ENCODE measurements at regions not wholly inside any gene's neighbourhood (a gene's known extent, or its start where the extent isn't known, plus 50 kb on each side); places are given as distances from the start of the nearest gene placed in this dataset.

- Histone ChIP-seq H3K9me2 (replicated peaks; ENCODE audit: insufficient read depth) (no peaks in the 10 kb centered on the region), H3K27ac (no peak overlapping the region), H3K9me3 (ENCODE audit: low read depth) (no peaks in the 10 kb centered on the region), H3K36me3 (replicated peaks; ENCODE audit: insufficient read depth, low read depth) (no peaks in the 10 kb centered on the region), H3K27me3 (no peaks in the 10 kb centered on the region), H4K20me1 (ENCODE audit: insufficient read depth, poor library complexity, severe bottlenecking) (no peaks in the 10 kb centered on the region), H3K4me2 (no peak overlapping the region), H2AFZ (no peak overlapping the region), H3K4me1 (ENCODE audit: insufficient read depth) (no peaks in the 10 kb centered on the region), H3K79me2 (no peaks in the 10 kb centered on the region), H3K4me3 (no peak overlapping the region)
- peak; percentile 3 for DNase-seq (ENCODE audit: low spot score)
- WGBS (ENCODE audit: low lambda C conversion rate, missing lambda C conversion rate) = 90% methylated on average over 3 of the region's 3 CpGs
- TF ChIP-seq EZH2phosphoT487 (IDR thresholded peaks at IDR 0.05; ENCODE audit: low read depth, severe bottlenecking, unreplicated experiment) = no peak
- no peak for TF ChIP-seq CTCF (IDR thresholded peaks at IDR 0.05; ENCODE audit: poor library complexity)
- no peak for TF ChIP-seq EZH2 (IDR thresholded peaks at IDR 0.05; ENCODE audit: borderline replicate concordance)
Measured at GRCh38 chr18:29078273-29078672, 901.3 kb upstream of the CDH2 start.

- no peaks in the 10 kb centered on the region for H3K36me3 ChIP-seq (replicated peaks; ENCODE audit: insufficient read depth, low read depth)
- no peak overlapping the region for H3K4me3 ChIP-seq
- H3K27ac ChIP-seq = no peak overlapping the region
- H4K20me1 ChIP-seq (ENCODE audit: insufficient read depth, poor library complexity, severe bottlenecking) = no peaks in the 10 kb centered on the region
- WGBS (ENCODE audit: low lambda C conversion rate, missing lambda C conversion rate) = 95% methylated on average over 5 of the region's 5 CpGs
- H2AFZ ChIP-seq = no peak overlapping the region
- no peak for TF ChIP-seq EZH2phosphoT487 (IDR thresholded peaks at IDR 0.05; ENCODE audit: low read depth, severe bottlenecking, unreplicated experiment)
- TF ChIP-seq CTCF (IDR thresholded peaks at IDR 0.05; ENCODE audit: poor library complexity) = no peak
- TF ChIP-seq EZH2 (IDR thresholded peaks at IDR 0.05; ENCODE audit: borderline replicate concordance) = no peak
- H3K9me2 ChIP-seq (replicated peaks; ENCODE audit: insufficient read depth) = no peaks in the 10 kb centered on the region
- H3K9me3 ChIP-seq (ENCODE audit: low read depth) = no peaks in the 10 kb centered on the region
- H3K4me2 ChIP-seq = no peak overlapping the region
- H3K79me2 ChIP-seq = no peaks in the 10 kb centered on the region
- DNase-seq (ENCODE audit: low spot score) = no peak
- no peaks in the 10 kb centered on the region for H3K4me1 ChIP-seq (ENCODE audit: insufficient read depth)
- no peaks in the 10 kb centered on the region for H3K27me3 ChIP-seq
Measured at GRCh38 chr18:29077344-29077743, 900.4 kb upstream of the CDH2 start.

- no peak overlapping the region for H3K4me3 ChIP-seq
- no peaks in the 10 kb centered on the region for H3K36me3 ChIP-seq (replicated peaks; ENCODE audit: insufficient read depth, low read depth)
- no peaks in the 10 kb centered on the region for H3K4me1 ChIP-seq (ENCODE audit: insufficient read depth)
- no peak overlapping the region for H3K27ac ChIP-seq
- H2AFZ ChIP-seq = no peak overlapping the region
- H3K79me2 ChIP-seq = no peaks in the 10 kb centered on the region
- 87% methylated on average over 2 of the region's 2 CpGs for WGBS (ENCODE audit: low lambda C conversion rate, missing lambda C conversion rate)
- no peak overlapping the region for H3K4me2 ChIP-seq
- DNase-seq (ENCODE audit: low spot score) = no peak
- TF ChIP-seq EZH2phosphoT487 (IDR thresholded peaks at IDR 0.05; ENCODE audit: low read depth, severe bottlenecking, unreplicated experiment) (no peak), CTCF (IDR thresholded peaks at IDR 0.05; ENCODE audit: poor library complexity) (no peak)
- H4K20me1 ChIP-seq (ENCODE audit: insufficient read depth, poor library complexity, severe bottlenecking) = no peaks in the 10 kb centered on the region
- H3K9me2 ChIP-seq (replicated peaks; ENCODE audit: insufficient read depth) = no peaks in the 10 kb centered on the region
- no peaks in the 10 kb centered on the region for H3K27me3 ChIP-seq
- H3K9me3 ChIP-seq (ENCODE audit: low read depth) = no peaks in the 10 kb centered on the region
Measured at GRCh38 chr18:29076645-29077044, 899.7 kb upstream of the CDH2 start.

GRCh38 chr18:29074147-29074546 is 897.2 kb upstream of the CDH2 start:
- no peaks in the 10 kb centered on the region for H3K9me2 ChIP-seq (replicated peaks; ENCODE audit: insufficient read depth)
- H3K9me3 ChIP-seq (ENCODE audit: low read depth) = no peaks in the 10 kb centered on the region
- H3K36me3 ChIP-seq (replicated peaks; ENCODE audit: insufficient read depth, low read depth) = no peaks in the 10 kb centered on the region
- DNase-seq (ENCODE audit: low spot score) = no peak
- no peaks in the 10 kb centered on the region for H3K27me3 ChIP-seq
- TF ChIP-seq EZH2 (IDR thresholded peaks at IDR 0.05; ENCODE audit: borderline replicate concordance) = no peak
- no peak for TF ChIP-seq EZH2phosphoT487 (IDR thresholded peaks at IDR 0.05; ENCODE audit: low read depth, severe bottlenecking, unreplicated experiment)
- no peaks in the 10 kb centered on the region for H4K20me1 ChIP-seq (ENCODE audit: insufficient read depth, poor library complexity, severe bottlenecking)
- H2AFZ ChIP-seq = no peak overlapping the region
- H3K4me3 ChIP-seq = no peak overlapping the region
- H3K79me2 ChIP-seq = no peaks in the 10 kb centered on the region
- no peak overlapping the region for H3K4me2 ChIP-seq
- H3K4me1 ChIP-seq (ENCODE audit: insufficient read depth) = no peaks in the 10 kb centered on the region
- 84% methylated on average over 2 of the region's 2 CpGs for WGBS (ENCODE audit: low lambda C conversion rate, missing lambda C conversion rate)
- no peak overlapping the region for H3K27ac ChIP-seq

Measured in hepatocyte (in vitro differentiated cells).